IMR-90 (cell line): ENCODE measurements at regions not wholly inside any gene's neighbourhood (a gene's known extent, or its start where the extent isn't known, plus 50 kb on each side); places are given as distances from the start of the nearest gene placed in this dataset.

Experiments
- ATAC-seq: fragments of 200-7000 bp; cut with Tn5 transposase; 2 replicates; pipeline ENCODE4 v1.9.1; 2020; ENCODE audit warnings: low read depth, mild to moderate bottlenecking, moderate library complexity
- BruUV-seq: library from RNA; stranded (reverse); fragments of 400-500 nt; replicated peaks from 2 replicates; lab custom pipeline; 2021; lab: Mats Ljungman, UMichigan
- CTCF ChIA-PET: fragments of 300-600 bp; formaldehyde crosslinking; extraction: SDS; loops from one replicate; lab custom pipeline; 2021; ENCODE audit warnings: antibody characterized with exemption; lab: Yijun Ruan, JAX
- POLR2A ChIA-PET: fragments of 300-600 bp; sonication (Branson Sonifier 250); formaldehyde crosslinking; loops from one replicate; lab custom pipeline; 2022; ENCODE audit warnings: antibody characterized with exemption; ENCODE audit not compliant: unreplicated experiment; lab: Charles Lee
- DNase-seq: peaks from one replicate; pipeline ENCODE4 v3.0.0; 2013
- H2AFZ ChIP-seq: replicated peaks from 2 replicates; pipeline ENCODE3; 2013; ENCODE audit warnings: low read length, mild to moderate bottlenecking; ENCODE audit not compliant: poor library complexity
- H2AK5ac ChIP-seq: 2 replicates; pipeline ENCODE4 v1.6.1; 2013; ENCODE audit warnings: low read depth, low read length, inconsistent platforms
- H2AK9ac ChIP-seq: replicated peaks from 2 replicates; pipeline ENCODE3; 2013; ENCODE audit warnings: mild to moderate bottlenecking, low read depth, low read length, moderate library complexity; ENCODE audit not compliant: poor library complexity
- H2BK120ac ChIP-seq: 2 replicates; pipeline ENCODE4 v1.6.1; 2013; ENCODE audit warnings: low read depth, low read length, inconsistent platforms
- H2BK15ac ChIP-seq: 3 replicates; pipeline ENCODE4 v1.6.1; 2013; ENCODE audit warnings: low read depth, low read length, inconsistent platforms
- H2BK20ac ChIP-seq: 2 replicates; pipeline ENCODE4 v1.6.1; 2013; ENCODE audit warnings: low read depth, mild to moderate bottlenecking, inconsistent platforms, low read length, moderate library complexity
- H2BK5ac ChIP-seq: 2 replicates; pipeline ENCODE4 v1.6.1; 2013; ENCODE audit warnings: mild to moderate bottlenecking, low read depth, low read length, inconsistent platforms; ENCODE audit not compliant: poor library complexity, severe bottlenecking
- H3K14ac ChIP-seq: replicated peaks from 2 replicates; pipeline ENCODE4 v1.6.1; 2013; ENCODE audit warnings: low read depth, low read length, inconsistent platforms
- H3K18ac ChIP-seq: 2 replicates; pipeline ENCODE4 v1.6.1; 2013; ENCODE audit warnings: low read depth, low read length, control low read depth
- H3K23ac ChIP-seq: 2 replicates; pipeline ENCODE4 v1.6.1; 2013; ENCODE audit warnings: low read depth, low read length, inconsistent platforms
- H3K27ac ChIP-seq: 2 replicates; pipeline ENCODE4 v1.5.1; 2013; ENCODE audit warnings: mild to moderate bottlenecking, control low read depth, low read length; ENCODE audit not compliant: insufficient read depth
- H3K27me3 ChIP-seq: 2 replicates; pipeline ENCODE4 v1.6.1; 2013; ENCODE audit warnings: low read length; ENCODE audit not compliant: control insufficient read depth, insufficient read depth
- H3K36me3 ChIP-seq: 2 replicates; pipeline ENCODE4 v1.6.1; 2013; ENCODE audit warnings: low read length, mixed read lengths; ENCODE audit not compliant: control insufficient read depth, insufficient read depth
- H3K4ac ChIP-seq: 2 replicates; pipeline ENCODE4 v1.6.1; 2013; ENCODE audit warnings: low read depth, low read length, inconsistent platforms
- H3K4me1 ChIP-seq: 2 replicates; pipeline ENCODE4 v1.6.1; 2013; ENCODE audit warnings: low read length, mixed read lengths; ENCODE audit not compliant: control insufficient read depth, insufficient read depth
- H3K4me2 ChIP-seq: 2 replicates; pipeline ENCODE4 v1.6.1; 2013; ENCODE audit warnings: low read depth, mild to moderate bottlenecking, control low read depth, low read length, moderate library complexity
- H3K4me3 ChIP-seq: 2 replicates; pipeline ENCODE4 v1.5.1; 2013; ENCODE audit warnings: low read depth, mild to moderate bottlenecking, control low read depth, low read length, moderate library complexity; ENCODE audit not compliant: insufficient read depth
- H3K56ac ChIP-seq: 2 replicates; pipeline ENCODE4 v1.6.1; 2013; ENCODE audit warnings: low read length, inconsistent platforms; ENCODE audit not compliant: insufficient read depth; ENCODE audit errors: extremely low read depth
- H3K79me1 ChIP-seq, 2 experiments: 2 replicates each; pipeline ENCODE4 v1.6.1; 2013; ENCODE audit warnings: low read length in 2 of 2, inconsistent platforms in 1 of 2, low read depth in 1 of 2
- H3K9ac ChIP-seq: 2 replicates; pipeline ENCODE4 v1.6.1; 2013; ENCODE audit warnings: low read depth, low read length, control low read depth
- H3K9me1 ChIP-seq: 2 replicates; pipeline ENCODE4 v1.6.1; 2013; ENCODE audit warnings: low read length, inconsistent platforms; ENCODE audit not compliant: insufficient read depth
- H3K9me3 ChIP-seq: 2 replicates; pipeline ENCODE4 v1.6.1; 2013; ENCODE audit warnings: low read length; ENCODE audit not compliant: control insufficient read depth, insufficient read depth
- H4K20me1 ChIP-seq: 2 replicates; pipeline ENCODE4 v1.6.1; 2013; ENCODE audit warnings: low read length, inconsistent platforms; ENCODE audit not compliant: insufficient read depth
- H4K5ac ChIP-seq: 2 replicates; pipeline ENCODE4 v1.6.1; 2013; ENCODE audit warnings: mild to moderate bottlenecking, low read depth, low read length, control low read depth
- H4K8ac ChIP-seq, 2 experiments: 2 replicates each; pipeline ENCODE4 v1.6.1; 2013; ENCODE audit warnings: low read depth in 2 of 2, low read length in 2 of 2, control low read depth in 1 of 2, inconsistent platforms in 1 of 2
- H4K91ac ChIP-seq: 2 replicates; pipeline ENCODE4 v1.6.1; 2013; ENCODE audit warnings: low read depth, low read length, inconsistent platforms; ENCODE audit not compliant: insufficient read depth
- CEBPB ChIP-seq: IDR thresholded peaks from 2 replicates; pipeline ENCODE4 v1.6.1; 2012; ENCODE audit warnings: low read depth, low read length, improper control_type of control experiment
- CHD1 ChIP-seq: IDR thresholded peaks from 2 replicates; pipeline ENCODE4 v1.6.1; 2012; ENCODE audit warnings: low read depth, low read length, improper control_type of control experiment
- CTCF ChIP-seq: conservative IDR thresholded peaks from 2 replicates; pipeline ENCODE4 v1.5.1; 2012; ENCODE audit warnings: mild to moderate bottlenecking, low read depth, low read length, improper control_type of control experiment
- ELK1 ChIP-seq: fragments of 150-350 bp; IDR thresholded peaks from 2 replicates; pipeline ENCODE4 v1.6.1; 2016; ENCODE audit warnings: low read depth, mild to moderate bottlenecking, low read length, moderate library complexity, borderline replicate concordance
- FOS ChIP-seq: fragments of 150-350 bp; IDR thresholded peaks from 2 replicates; pipeline ENCODE4 v1.6.1; 2016; ENCODE audit warnings: low read depth, low read length
- MAFK ChIP-seq: IDR thresholded peaks from 2 replicates; pipeline ENCODE4 v1.6.1; 2012; ENCODE audit warnings: low read depth, low read length, improper control_type of control experiment
- MAZ ChIP-seq: IDR thresholded peaks from 2 replicates; pipeline ENCODE4 v1.6.1; 2012; ENCODE audit warnings: low read depth, mild to moderate bottlenecking, low read length, improper control_type of control experiment, moderate library complexity, borderline replicate concordance
- MXI1 ChIP-seq: IDR thresholded peaks from 2 replicates; pipeline ENCODE4 v1.6.1; 2012; ENCODE audit warnings: low read depth, mild to moderate bottlenecking, low read length, moderate library complexity, borderline replicate concordance
- NFE2L2 ChIP-seq: fragments of 150-350 bp; IDR thresholded peaks from 2 replicates; pipeline ENCODE4 v1.6.1; 2016; ENCODE audit warnings: low read depth, mild to moderate bottlenecking, low read length
- POLR2A ChIP-seq: IDR thresholded peaks from 2 replicates; pipeline ENCODE4 v1.6.1; 2012; ENCODE audit warnings: mild to moderate bottlenecking, low read depth, low read length
- RAD21 ChIP-seq: IDR thresholded peaks from 2 replicates; pipeline ENCODE4 v1.6.1; 2012; ENCODE audit warnings: low read length, improper control_type of control experiment
- RCOR1 ChIP-seq: IDR thresholded peaks from 2 replicates; pipeline ENCODE4 v1.6.1; 2012; ENCODE audit warnings: mild to moderate bottlenecking, low read length, improper control_type of control experiment; ENCODE audit not compliant: insufficient replicate concordance
- RFX5 ChIP-seq: IDR thresholded peaks from 2 replicates; pipeline ENCODE4 v1.8.0; 2012; ENCODE audit warnings: low read depth, mild to moderate bottlenecking, low read length, moderate library complexity
- USF2 ChIP-seq: fragments of 150-350 bp; IDR thresholded peaks from 2 replicates; pipeline ENCODE4 v1.6.1; 2017; ENCODE audit warnings: mild to moderate bottlenecking, antibody characterized with exemption, low read length, low read depth
- WGBS, 2 experiments: methylation state at CpG; one replicate each; pipeline versions ENCODE4 v1.1.5 to v1.1.7; 2013; ENCODE audit warnings: missing lambda C conversion rate in 2 of 2; ENCODE audit not compliant: insufficient read length in 1 of 2; ENCODE audit errors: extremely low coverage in 2 of 2; 5-methylcytosine and 5-hydroxymethylcytosine counted together
- dilution Hi-C: fragments of 300-500 bp; cut with HindIII; formaldehyde crosslinking; loops from one replicate; pipeline ENCODE4 v1.14.3; 2018; ENCODE audit warnings: low sequenced_read_pairs; ENCODE audit not compliant: unreplicated experiment
- in situ Hi-C: fragments of 300-500 bp; cut with MboI; formaldehyde crosslinking; loops from 3 replicates; pipeline ENCODE4 v1.14.3; 2019; ENCODE audit warnings: low sequenced_read_pairs, inconsistent platforms, mixed read lengths
- intact Hi-C: fragments of 100-400 bp; cut with micrococcal nuclease; formaldehyde crosslinking; loops from 2 replicates; pipeline ENCODE4 v1.10.0; 2022

GRCh38 chr1:5649166-5649551, 343.1 kb downstream of the NPHP4 start:
- no peak overlapping the region for H2AK5ac ChIP-seq
- no peaks in the 10 kb centered on the region for H3K4me1 ChIP-seq
- no peak overlapping the region for H3K14ac ChIP-seq
- no peak overlapping the region for H4K8ac ChIP-seq
- no peak for ATAC-seq
- H3K56ac ChIP-seq, result no peak overlapping the region
- no peaks in the 10 kb centered on the region for H3K79me1 ChIP-seq
- no peak overlapping the region for H3K4me3 ChIP-seq
- in situ Hi-C loops (no loop called here), intact Hi-C loops (no loop called here), dilution Hi-C loops (no loop called here)
- no peak overlapping the region for H2BK20ac ChIP-seq
- no peaks in the 10 kb centered on the region for H4K20me1 ChIP-seq
- BruUV-seq, result no TSS peak
- no peak overlapping the region for H2BK15ac ChIP-seq
- no peak overlapping the region for H3K9ac ChIP-seq
- TF ChIP-seq RAD21 (no peak), RFX5 (no peak), RCOR1 (no peak), CHD1 (no peak), NFE2L2 (no peak), ELK1 (no peak), USF2 (no peak), FOS (no peak), CTCF (no peak), MAZ (no peak), MAFK (no peak), POLR2A (no peak), CEBPB (no peak), MXI1 (no peak)
- ChIA-PET CTCF (no interaction called here), POLR2A (no interaction called here)
- H3K36me3 ChIP-seq, result no peaks in the 10 kb centered on the region
- no peak overlapping the region for H2BK120ac ChIP-seq
- H3K18ac ChIP-seq, result no peak overlapping the region
- H2AK9ac ChIP-seq, result no peak overlapping the region
- peak overlapping the region; percentile 43 for H2AFZ ChIP-seq
- no peaks in the 10 kb centered on the region for H3K27me3 ChIP-seq
- H3K4me2 ChIP-seq, result no peak overlapping the region
- peaks cover 74% of the 10 kb centered on the region for H3K9me3 ChIP-seq
- no peak overlapping the region for H3K27ac ChIP-seq
- H3K9me1 ChIP-seq, result no peaks in the 10 kb centered on the region
- H4K5ac ChIP-seq, result no peak overlapping the region
- 21% methylated on average over 2 of the region's 4 CpGs; no CpG with 5 or more reads in 1 of the 2 experiments for WGBS, 2 experiments
- no peak overlapping the region for H4K91ac ChIP-seq
- no peak overlapping the region for H3K23ac ChIP-seq
- H3K4ac ChIP-seq, result no peak overlapping the region
- DNase-seq, result no peak
- H2BK5ac ChIP-seq, result no peak overlapping the region
